ENCODE measurements at regions not wholly inside any gene's neighbourhood (a gene's known extent, or its start where the extent isn't known, plus 50 kb on each side); places are given as distances from the start of the nearest gene placed in this dataset.
"Not testable (repeated sequence)": the region's sequence is repeated elsewhere in the genome, so short reads cannot be mapped to it uniquely, and the experiment has no call there.

DNA sequence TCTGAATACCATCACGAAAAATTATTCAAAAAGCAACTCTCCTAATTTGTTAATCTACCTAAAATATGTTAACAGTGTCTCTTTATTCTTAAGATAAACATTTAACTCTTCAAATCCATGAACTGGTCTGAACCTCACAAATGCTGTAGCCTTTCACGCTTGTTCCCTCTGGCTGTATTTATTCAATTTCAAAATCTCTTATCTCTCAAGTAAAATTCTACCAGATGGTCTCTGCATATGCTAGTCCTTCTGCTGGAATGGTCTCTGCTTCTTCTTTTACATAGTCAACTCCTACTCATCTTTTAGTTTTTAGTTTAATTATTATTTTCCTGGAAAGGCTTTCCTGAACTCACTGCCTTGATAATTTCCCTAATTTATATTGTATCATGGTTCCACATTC, 232.9 kb upstream of the PCDH20 start:
- H3K4me1 Mint-ChIP-seq: no peaks in the 10 kb centered on the region
- ATAC-seq (replicated peaks): no peak

DNA sequence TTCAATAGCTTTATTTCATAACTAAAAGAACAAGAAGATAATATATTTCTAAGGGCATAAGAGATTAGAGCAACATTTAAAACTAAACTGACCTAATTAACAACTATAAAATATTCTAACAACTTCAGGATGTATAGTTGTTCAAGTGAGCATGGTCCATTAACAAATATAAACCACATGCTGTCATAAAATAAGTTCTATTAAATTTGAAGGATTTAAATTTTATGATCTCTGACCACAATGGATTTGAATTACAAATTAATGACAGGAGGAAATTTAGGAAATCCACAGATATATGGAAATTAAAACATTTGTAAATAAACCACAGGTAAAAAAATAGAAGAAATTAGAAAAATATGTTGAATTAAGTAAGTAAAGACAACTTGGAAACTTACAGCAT, 196.5 kb upstream of the PCDH20 start:
- Mint-ChIP-seq H3K4me3 (no peak overlapping the region), H3K4me1 (no peaks in the 10 kb centered on the region), H3K9me3 (peaks cover 0 to 2% of the 10 kb centered on the region in 2 donors), H3K36me3 (no peaks in the 10 kb centered on the region), H3K27me3 (no peaks in the 10 kb centered on the region), H3K27ac (no peak overlapping the region)
- DNase-seq (no peak), ATAC-seq (replicated peaks) (no peak)

More for the DNA sequence above, 232.9 kb upstream of the PCDH20 start:
- Mint-ChIP-seq H3K36me3 (no peaks in the 10 kb centered on the region), H3K9me3 (peaks cover 1 to 4% of the 10 kb centered on the region in 2 donors), H3K27ac (no peak overlapping the region), H3K4me3 (no peak overlapping the region), H3K27me3 (no peaks in the 10 kb centered on the region)
- no peak for DNase-seq

DNA sequence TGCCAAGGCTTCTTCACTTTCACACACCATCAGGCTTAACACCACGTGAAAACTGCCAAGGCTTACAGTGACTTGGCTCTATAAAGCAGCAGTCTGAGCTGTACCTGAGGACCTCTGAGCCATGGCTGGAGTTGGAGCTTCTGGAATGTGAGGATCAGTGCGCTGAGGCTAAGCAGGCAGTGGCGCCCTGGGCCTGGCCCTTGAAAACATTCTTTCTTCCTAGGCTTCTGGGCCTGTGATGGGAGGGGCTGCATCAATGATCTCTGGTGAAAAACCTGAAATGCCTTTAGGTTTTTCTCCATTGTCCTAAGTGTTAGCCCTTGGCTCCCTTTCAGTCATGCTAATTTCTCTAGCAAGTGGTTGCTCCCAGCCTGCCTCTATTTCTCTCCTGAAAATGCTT, 192.5 kb upstream of the PCDH20 start:
- Mint-ChIP-seq H3K27ac (no peak overlapping the region), H3K27me3 (no peaks in the 10 kb centered on the region), H3K36me3 (no peaks in the 10 kb centered on the region), H3K4me3 (no peak overlapping the region), H3K9me3 (peaks cover 3 to 8% of the 10 kb centered on the region in 2 donors), H3K4me1 (no peaks in the 10 kb centered on the region)
- DNase-seq: no peak
- ATAC-seq (replicated peaks): no peak

DNA sequence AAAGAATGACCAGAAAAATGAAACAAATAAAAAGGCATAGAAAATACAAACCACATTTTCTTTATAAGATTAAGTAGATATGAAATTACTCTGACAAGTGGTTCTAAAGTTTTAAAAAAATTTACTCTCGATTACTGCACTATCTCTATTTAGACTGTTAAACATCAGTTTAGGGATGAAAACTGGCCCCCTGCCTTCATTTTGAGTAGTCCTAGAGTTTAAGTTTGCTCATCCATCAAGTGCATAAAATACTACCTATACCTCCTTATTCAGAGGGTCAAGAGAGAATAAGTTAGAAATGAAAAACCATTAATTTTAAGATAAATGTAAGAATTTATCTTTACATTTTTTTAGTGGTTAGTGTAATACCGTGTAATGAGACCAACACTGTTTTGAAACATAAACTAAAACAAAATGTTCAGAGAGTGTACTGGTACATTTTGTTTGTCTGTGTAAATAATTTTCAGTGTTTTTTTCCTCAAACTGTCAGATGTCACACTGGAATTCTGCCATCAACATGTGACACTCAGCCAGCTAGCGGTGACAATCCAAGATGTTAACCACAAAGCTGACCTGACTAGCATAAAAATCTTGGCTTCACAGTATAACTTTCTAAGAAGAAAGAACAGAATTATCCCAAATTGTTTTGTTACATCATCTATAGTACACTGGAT, 184.8 kb upstream of the PCDH20 start:
- Mint-ChIP-seq H3K9me3 (peaks cover 7 to 8% of the 10 kb centered on the region in 2 donors), H3K36me3 (no peaks in the 10 kb centered on the region), H3K4me1 (no peaks in the 10 kb centered on the region), H3K27me3 (no peaks in the 10 kb centered on the region), H3K27ac (no peak overlapping the region), H3K4me3 (no peak overlapping the region)
- DNase-seq (no peak), ATAC-seq (replicated peaks) (no peak)

DNA sequence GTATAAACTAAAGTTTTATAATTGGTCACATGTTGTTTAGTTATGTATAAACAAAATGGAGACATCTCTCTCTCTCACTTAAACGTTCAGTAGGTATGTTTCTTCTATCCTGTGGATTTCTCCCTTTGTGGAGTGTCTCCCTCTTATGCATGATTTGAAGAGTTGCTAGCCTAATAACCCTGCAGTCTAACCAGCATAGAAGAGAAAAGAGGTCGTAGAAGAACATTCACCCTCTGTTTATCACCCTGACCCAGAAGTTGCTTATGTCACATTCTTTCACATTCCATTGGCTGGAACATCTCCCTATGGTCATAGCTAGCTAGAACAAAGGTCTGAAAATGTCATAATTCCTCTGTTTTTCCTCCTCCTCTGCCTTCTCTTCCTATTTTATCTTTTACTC, 176.8 kb upstream of the PCDH20 start:
- H3K9me3 Mint-ChIP-seq: peaks cover 0 to 1% of the 10 kb centered on the region in 2 donors
- no peaks in the 10 kb centered on the region for H3K36me3 Mint-ChIP-seq
- ATAC-seq (replicated peaks) (no peak), DNase-seq (no peak)
- H3K4me3 Mint-ChIP-seq: no peak overlapping the region
- no peaks in the 10 kb centered on the region for H3K4me1 Mint-ChIP-seq
- no peak overlapping the region for H3K27ac Mint-ChIP-seq
- no peaks in the 10 kb centered on the region for H3K27me3 Mint-ChIP-seq

- no peaks in the 10 kb centered on the region for H3K27me3 Mint-ChIP-seq
- no peaks in the 10 kb centered on the region for H3K36me3 Mint-ChIP-seq
- no peak overlapping the region for H3K4me3 Mint-ChIP-seq
- DNase-seq: no peak
- no peak for ATAC-seq (replicated peaks)
- no peak overlapping the region for H3K27ac Mint-ChIP-seq
- H3K4me1 Mint-ChIP-seq: no peaks in the 10 kb centered on the region
- H3K9me3 Mint-ChIP-seq: peaks cover 0 to 7% of the 10 kb centered on the region in 2 donors
Observed at GRCh38 chr13:61575973-61576372, 160.3 kb upstream of the PCDH20 start.

- no peaks in the 10 kb centered on the region for H3K36me3 Mint-ChIP-seq
- H3K4me1 Mint-ChIP-seq: no peaks in the 10 kb centered on the region
- H3K27me3 Mint-ChIP-seq: no peaks in the 10 kb centered on the region
- H3K4me3 Mint-ChIP-seq: no peak overlapping the region
- H3K27ac Mint-ChIP-seq: no peak overlapping the region
- DNase-seq (no peak), ATAC-seq (replicated peaks) (no peak)
- H3K9me3 Mint-ChIP-seq: peaks cover 4 to 9% of the 10 kb centered on the region in 2 donors
Observed at GRCh38 chr13:61563645-61564044, 148.0 kb upstream of the PCDH20 start.

DNA sequence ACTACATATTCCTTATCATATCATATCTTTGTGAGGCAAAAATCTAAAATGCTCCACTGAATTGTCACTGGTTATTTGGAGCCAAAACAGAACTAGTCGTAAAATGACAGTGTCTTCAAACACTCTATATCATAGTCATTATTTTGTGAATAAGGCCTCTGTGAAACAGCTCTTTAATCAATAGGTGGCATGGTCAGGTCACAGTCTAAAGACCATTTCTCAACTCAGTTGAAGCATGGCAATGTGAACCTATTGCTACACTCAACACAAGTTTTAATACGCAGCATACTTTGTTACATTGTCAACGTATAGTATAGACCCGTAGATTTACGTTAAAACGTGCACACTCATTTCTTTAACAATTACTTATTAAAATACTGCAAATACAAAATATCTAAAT, 131.3 kb upstream of the PCDH20 start:
- DNase-seq (no peak), ATAC-seq (replicated peaks) (no peak)
- H3K27ac Mint-ChIP-seq: no peak overlapping the region
- no peaks in the 10 kb centered on the region for H3K36me3 Mint-ChIP-seq
- H3K27me3 Mint-ChIP-seq: no peaks in the 10 kb centered on the region
- H3K9me3 Mint-ChIP-seq: no peaks in the 10 kb centered on the region
- H3K4me3 Mint-ChIP-seq: no peak overlapping the region
- H3K4me1 Mint-ChIP-seq: no peaks in the 10 kb centered on the region

GRCh38 chr13:61546413-61546812, 130.8 kb upstream of the PCDH20 start:
- no peaks in the 10 kb centered on the region for H3K36me3 Mint-ChIP-seq
- H3K27ac Mint-ChIP-seq: no peak overlapping the region
- H3K27me3 Mint-ChIP-seq: no peaks in the 10 kb centered on the region
- H3K4me3 Mint-ChIP-seq: no peak overlapping the region
- ATAC-seq (replicated peaks) (no peak), DNase-seq (no peak)
- no peaks in the 10 kb centered on the region for H3K9me3 Mint-ChIP-seq
- H3K4me1 Mint-ChIP-seq: no peaks in the 10 kb centered on the region

DNA sequence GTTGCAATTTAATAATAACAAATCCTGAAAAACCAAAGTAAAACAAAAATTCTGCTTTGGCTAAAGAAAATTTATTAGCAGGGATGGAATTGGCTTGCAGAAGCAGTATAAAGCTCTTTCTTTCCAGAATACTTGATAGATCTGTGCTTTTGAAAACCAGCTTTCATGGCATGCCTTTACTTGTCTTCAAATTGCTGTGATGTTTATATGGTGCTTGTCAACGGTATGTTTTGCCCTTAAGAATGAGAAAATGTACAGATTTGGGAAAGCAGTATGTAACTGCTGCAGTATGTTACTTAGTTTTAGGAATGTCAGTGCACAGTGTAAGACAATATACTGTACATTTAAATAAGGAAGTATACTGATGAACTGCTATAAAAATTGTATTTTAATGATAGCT, 120.8 kb upstream of the PCDH20 start:
- Mint-ChIP-seq H3K9me3 (no peaks in the 10 kb centered on the region), H3K36me3 (no peaks in the 10 kb centered on the region), H3K4me3 (no peak overlapping the region), H3K4me1 (no peaks in the 10 kb centered on the region), H3K27ac (no peak overlapping the region), H3K27me3 (no peaks in the 10 kb centered on the region)
- DNase-seq: no peak
- ATAC-seq (replicated peaks): no peak

DNA sequence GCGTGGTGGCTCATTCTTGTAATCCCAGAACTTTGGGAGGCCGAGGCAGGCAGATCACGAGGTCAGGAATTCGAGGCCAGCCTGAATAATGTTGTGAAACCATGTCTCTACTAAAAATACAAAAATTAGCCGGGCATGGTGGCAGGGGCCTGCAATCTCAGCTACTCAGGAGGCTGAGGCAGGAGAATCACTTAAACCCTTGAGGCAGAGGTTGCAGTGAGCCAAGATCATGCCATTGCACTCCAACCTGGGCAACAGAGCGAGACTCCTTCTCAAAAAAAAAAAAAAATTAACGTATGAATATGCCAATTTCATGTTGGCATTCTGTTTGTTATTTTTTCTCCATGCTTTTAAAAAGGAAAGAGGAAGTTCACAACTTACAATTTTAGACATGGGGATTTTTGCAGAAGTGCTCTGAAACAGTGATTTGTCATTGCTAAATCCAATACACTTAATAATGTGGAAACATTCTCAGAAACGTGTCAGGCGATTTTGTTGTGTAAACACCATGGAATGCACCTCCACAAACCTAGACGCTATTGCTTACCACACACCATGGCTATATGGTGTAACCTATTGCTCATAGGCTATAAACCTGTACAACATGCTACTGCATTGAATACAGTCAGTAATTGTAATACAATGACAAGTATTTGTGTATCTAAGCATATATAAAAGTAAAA, 115.9 kb upstream of the PCDH20 start:
- H3K9me3 Mint-ChIP-seq: no peaks in the 10 kb centered on the region
- H3K4me1 Mint-ChIP-seq: no peaks in the 10 kb centered on the region
- H3K4me3 Mint-ChIP-seq: no peak overlapping the region
- H3K36me3 Mint-ChIP-seq: no peaks in the 10 kb centered on the region
- no peaks in the 10 kb centered on the region for H3K27me3 Mint-ChIP-seq
- H3K27ac Mint-ChIP-seq: no peak overlapping the region
- no peak for ATAC-seq (replicated peaks)
- DNase-seq: no peak

DNA sequence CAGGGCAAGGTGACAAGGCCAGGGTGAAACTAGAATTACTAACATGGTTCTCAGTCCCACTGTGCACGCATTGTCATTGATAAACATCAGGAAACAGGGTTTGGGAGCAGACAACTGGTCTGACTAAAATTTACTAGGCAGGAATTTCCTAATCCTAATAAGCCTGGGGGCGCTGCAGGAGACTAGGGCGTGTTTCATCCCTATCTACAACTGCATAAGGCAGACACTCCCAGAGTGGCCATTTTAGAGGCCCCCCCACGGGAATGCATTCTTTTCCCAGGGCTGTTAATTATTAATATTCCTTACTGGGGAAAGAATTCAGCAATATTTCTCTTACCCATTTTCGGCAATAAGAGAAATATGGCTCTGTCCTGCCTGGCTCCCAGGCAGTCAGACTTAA, 103.6 kb upstream of the PCDH20 start:
- H3K36me3 Mint-ChIP-seq; H3K4me1 Mint-ChIP-seq; ATAC-seq (replicated peaks); H3K27ac Mint-ChIP-seq; H3K9me3 Mint-ChIP-seq; DNase-seq; H3K27me3 Mint-ChIP-seq; H3K4me3 Mint-ChIP-seq: not testable (repeated sequence)

- H3K4me1 Mint-ChIP-seq: no peaks in the 10 kb centered on the region
- ATAC-seq (replicated peaks): no peak
- H3K9me3 Mint-ChIP-seq: peaks cover 11 to 14% of the 10 kb centered on the region in 2 donors
- no peak overlapping the region for H3K4me3 Mint-ChIP-seq
- DNase-seq: no peak
- no peaks in the 10 kb centered on the region for H3K27me3 Mint-ChIP-seq
- no peaks in the 10 kb centered on the region for H3K36me3 Mint-ChIP-seq
- no peak overlapping the region for H3K27ac Mint-ChIP-seq
Observed at GRCh38 chr13:61508936-61509335, 93.3 kb upstream of the PCDH20 start.

DNA sequence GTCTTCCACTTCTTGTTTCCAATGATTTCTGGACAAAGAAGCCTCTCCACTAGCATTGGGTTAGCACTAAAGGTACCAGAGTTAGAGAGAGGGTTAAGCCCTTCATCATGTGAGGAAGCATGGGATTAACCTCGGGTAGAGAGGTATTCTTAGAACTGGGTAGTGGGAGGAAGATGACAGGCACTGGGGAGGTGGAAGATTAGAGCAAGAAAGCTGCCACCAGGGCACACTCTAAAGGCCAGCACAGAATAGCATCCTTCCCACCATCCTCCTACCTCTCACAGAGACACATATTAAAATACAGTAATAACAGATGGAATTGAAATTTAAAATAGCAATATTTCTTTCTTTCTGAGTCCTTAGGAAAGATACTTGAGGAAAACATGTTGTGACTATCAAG, 84.5 kb upstream of the PCDH20 start:
- H3K27ac Mint-ChIP-seq: no peak overlapping the region

GRCh38 chr13:61495648-61496047, 80.0 kb upstream of the PCDH20 start:
- no peaks in the 10 kb centered on the region for H3K4me1 Mint-ChIP-seq
- DNase-seq: no peak
- no peak overlapping the region for H3K27ac Mint-ChIP-seq
- H3K4me3 Mint-ChIP-seq: no peak overlapping the region
- H3K9me3 Mint-ChIP-seq: peaks cover 2 to 7% of the 10 kb centered on the region in 2 donors
- H3K27me3 Mint-ChIP-seq: no peaks in the 10 kb centered on the region
- ATAC-seq (replicated peaks): no peak
- H3K36me3 Mint-ChIP-seq: no peaks in the 10 kb centered on the region

More for the DNA sequence above, 84.5 kb upstream of the PCDH20 start:
- no peak for ATAC-seq (replicated peaks)
- Mint-ChIP-seq H3K36me3 (no peaks in the 10 kb centered on the region), H3K9me3 (peaks cover 0 to 4% of the 10 kb centered on the region in 2 donors), H3K4me3 (no peak overlapping the region), H3K27me3 (no peaks in the 10 kb centered on the region), H3K4me1 (no peaks in the 10 kb centered on the region)
- DNase-seq: no peak
